Activated naive CD4-positive, alpha-beta T cell (primary cell): ENCODE measurements at regions not wholly inside any gene's neighbourhood (a gene's known extent, or its start where the extent isn't known, plus 50 kb on each side); places are given as distances from the start of the nearest gene placed in this dataset.

Experiments
- DNase-seq, 4 experiments: peaks; one replicate each; lab custom pipeline; 2025; lab: John Stamatoyannopoulos, UW

- DNase-seq: no peak
These were observed 419.9 kb downstream of the IRS2 start for GRCh38 chr13:109366525-109366924.

- no peak for DNase-seq
These were observed 423.0 kb downstream of the IRS2 start for GRCh38 chr13:109363431-109363830.

- no peak for DNase-seq
These were observed 423.8 kb downstream of the IRS2 start for GRCh38 chr13:109362616-109363015.

- no peak for DNase-seq
These were observed 424.7 kb downstream of the IRS2 start for GRCh38 chr13:109361562-109362289.

- DNase-seq: no peak
These were observed 428.5 kb downstream of the IRS2 start for GRCh38 chr13:109357751-109358471.

GRCh38 chr13:109355875-109356434 is 430.4 kb downstream of the IRS2 start:
- DNase-seq: no peak

GRCh38 chr13:109355166-109355565 is 431.2 kb downstream of the IRS2 start:
- no peak for DNase-seq

- DNase-seq: no peak
These were observed 435.1 kb downstream of the IRS2 start for GRCh38 chr13:109351236-109351635.

- DNase-seq: no peak
These were observed 437.7 kb downstream of the IRS2 start for GRCh38 chr13:109348519-109349258.

- DNase-seq: no peak
These were observed 440.3 kb downstream of the IRS2 start for GRCh38 chr13:109346060-109346459.

GRCh38 chr13:109345433-109345941 is 440.9 kb downstream of the IRS2 start:
- no peak for DNase-seq

GRCh38 chr13:109344552-109345157 is 441.7 kb downstream of the IRS2 start:
- no peak for DNase-seq

- no peak for DNase-seq
These were observed 449.7 kb downstream of the IRS2 start for GRCh38 chr13:109336730-109337129.

- no peak for DNase-seq
These were observed 452.3 kb downstream of the IRS2 start for GRCh38 chr13:109333893-109334651.

GRCh38 chr13:109332506-109333499 is 453.6 kb downstream of the IRS2 start:
- DNase-seq: no peak

- no peak for DNase-seq
These were observed 454.5 kb downstream of the IRS2 start for GRCh38 chr13:109331898-109332297.

GRCh38 chr13:109331011-109331433 is 455.4 kb downstream of the IRS2 start:
- DNase-seq: no peak

- DNase-seq: no peak
These were observed 456.3 kb downstream of the IRS2 start for GRCh38 chr13:109330123-109330522.

GRCh38 chr13:109329175-109329574 is 457.2 kb downstream of the IRS2 start:
- no peak for DNase-seq

- no peak for DNase-seq
These were observed 459.8 kb downstream of the IRS2 start for GRCh38 chr13:109326601-109327000.
